ENCODE measurements at regions not wholly inside any gene's neighbourhood (a gene's known extent, or its start where the extent isn't known, plus 50 kb on each side); places are given as distances from the start of the nearest gene placed in this dataset.

- TF ChIP-seq CTCF (IDR thresholded peaks at IDR 0.05) = no peak
- no peak for ATAC-seq
- H3K9me3 ChIP-seq = no peaks in the 10 kb centered on the region
- H3K4me1 ChIP-seq (ENCODE audit: low read depth) = no peaks in the 10 kb centered on the region
- H3K36me3 ChIP-seq (ENCODE audit: low read depth) = no peaks in the 10 kb centered on the region
- intact Hi-C loops (cut with DNase I, micrococcal nuclease) = no loop called here
- H3K4me3 ChIP-seq = no peak overlapping the region
- no peak for DNase-seq
These were observed 115.2 kb downstream of the BMP2 start for GRCh38 chr20:6882561-6883291.

GRCh38 chr20:6884114-6884513 lies 116.6 kb downstream of the BMP2 start:
- no peak for TF ChIP-seq CTCF (IDR thresholded peaks at IDR 0.05)
- intact Hi-C loops (cut with DNase I, micrococcal nuclease) = no loop called here
- H3K9me3 ChIP-seq = no peaks in the 10 kb centered on the region
- H3K4me1 ChIP-seq (ENCODE audit: low read depth) = no peaks in the 10 kb centered on the region
- DNase-seq (no peak), ATAC-seq (no peak)
- no peaks in the 10 kb centered on the region for H3K36me3 ChIP-seq (ENCODE audit: low read depth)
- no peak overlapping the region for H3K4me3 ChIP-seq

DNA sequence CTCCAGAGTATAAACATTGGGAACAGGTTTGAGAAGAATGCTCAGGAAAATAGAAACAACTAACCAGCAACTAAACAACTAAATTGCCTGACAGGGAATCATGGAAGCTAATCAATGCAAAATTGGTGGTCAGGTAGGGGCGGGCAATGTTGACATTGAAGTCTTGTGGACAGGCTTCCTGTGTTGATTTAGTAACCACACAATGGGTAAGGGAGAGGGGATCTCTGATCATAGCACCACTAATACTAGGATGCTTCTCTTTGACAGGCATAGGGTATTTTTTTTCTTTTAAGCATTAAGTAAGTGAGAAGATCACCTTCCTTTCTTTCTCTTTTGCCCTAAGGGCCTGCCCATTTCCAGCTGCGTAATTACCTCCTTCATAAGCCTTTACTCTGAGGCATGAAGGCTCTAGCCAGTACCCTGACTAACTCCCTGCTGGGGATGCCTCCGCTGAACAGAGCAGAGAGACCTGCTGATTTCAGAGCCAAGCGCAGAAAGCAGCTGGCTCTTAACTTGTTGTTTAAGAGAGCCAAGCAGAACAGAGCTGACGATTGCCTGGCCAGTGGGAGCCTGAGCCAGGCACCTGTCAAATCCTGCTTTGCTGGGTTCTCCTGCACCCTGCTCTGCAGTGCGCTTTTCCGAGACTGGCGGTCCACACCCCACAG lies 118.7 kb downstream of the BMP2 start:
- Histone ChIP-seq H3K36me3 (ENCODE audit: low read depth) (no peaks in the 10 kb centered on the region), H3K9me3 (no peaks in the 10 kb centered on the region), H3K4me3 (no peak overlapping the region), H3K4me1 (ENCODE audit: low read depth) (no peaks in the 10 kb centered on the region)
- no peak for TF ChIP-seq CTCF (IDR thresholded peaks at IDR 0.05)
- intact Hi-C loops (cut with DNase I, micrococcal nuclease) = no loop called here
- DNase-seq (no peak), ATAC-seq (no peak)

DNA sequence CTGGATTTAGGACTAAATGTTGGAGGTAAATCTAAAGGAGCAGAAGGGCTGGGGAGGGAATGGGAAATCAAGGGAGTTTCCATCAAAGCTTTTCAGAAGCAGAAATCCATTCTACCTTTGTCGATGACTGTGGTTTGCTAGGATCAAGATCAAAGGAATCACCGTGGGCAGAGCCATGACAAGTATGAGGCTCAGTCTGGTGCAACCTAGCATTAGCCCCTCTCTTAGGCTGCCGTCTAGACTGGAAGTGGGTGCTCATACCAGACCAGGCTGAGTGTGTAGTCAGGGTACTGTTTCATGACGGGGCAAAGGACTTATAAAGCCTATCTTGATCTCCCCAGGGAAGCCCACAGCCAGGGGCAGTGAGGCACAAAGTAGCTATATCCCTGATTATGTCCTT lies 120.5 kb downstream of the BMP2 start:
- H3K36me3 ChIP-seq (ENCODE audit: low read depth) = no peaks in the 10 kb centered on the region
- no peak for ATAC-seq
- intact Hi-C loops (cut with DNase I, micrococcal nuclease) = no loop called here

DNA sequence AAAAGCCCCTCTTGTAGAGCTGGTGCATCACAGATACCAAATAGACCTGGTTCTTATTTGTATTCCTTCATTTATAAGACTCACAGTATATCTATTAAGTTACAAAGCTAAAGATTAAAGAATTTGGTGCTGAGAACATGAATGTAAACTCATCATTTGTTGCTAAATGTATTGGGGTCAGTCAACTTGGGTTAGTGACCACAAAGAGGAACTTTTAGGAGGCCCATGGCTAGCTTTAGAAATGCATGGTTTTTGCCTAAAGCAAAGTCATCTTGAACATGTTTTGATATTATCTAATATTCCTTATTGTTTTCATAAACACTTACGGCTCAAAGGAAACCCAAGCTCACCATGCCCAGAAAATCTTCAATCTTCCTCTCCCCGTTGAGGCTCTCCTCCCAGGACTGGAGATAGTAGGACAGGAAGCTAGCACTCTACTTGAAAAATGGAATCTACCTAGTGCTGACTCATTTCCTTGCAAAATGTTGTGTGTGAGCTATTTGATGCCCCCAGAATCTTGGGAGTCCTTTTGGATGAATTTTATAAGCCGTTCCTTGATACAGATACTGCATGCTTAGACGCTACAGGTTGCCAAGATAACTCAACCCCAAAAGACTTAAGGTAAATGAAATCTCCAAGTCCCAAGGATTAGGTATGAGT lies 121.4 kb downstream of the BMP2 start:
- ATAC-seq (no peak), DNase-seq (no peak)
- no peak for TF ChIP-seq CTCF (IDR thresholded peaks at IDR 0.05)
- H3K4me1 ChIP-seq (ENCODE audit: low read depth) = no peaks in the 10 kb centered on the region
- no peak overlapping the region for H3K4me3 ChIP-seq
- intact Hi-C loops (cut with DNase I, micrococcal nuclease) = no loop called here
- H3K36me3 ChIP-seq (ENCODE audit: low read depth) = no peaks in the 10 kb centered on the region
- no peaks in the 10 kb centered on the region for H3K9me3 ChIP-seq

More for the DNA sequence above, 120.5 kb downstream of the BMP2 start:
- TF ChIP-seq CTCF (IDR thresholded peaks at IDR 0.05) = no peak
- Histone ChIP-seq H3K9me3 (no peaks in the 10 kb centered on the region), H3K4me1 (ENCODE audit: low read depth) (no peaks in the 10 kb centered on the region), H3K4me3 (no peak overlapping the region)
- DNase-seq = no peak
